Neutrophil (primary cell): ENCODE measurements at regions not wholly inside any gene's neighbourhood (a gene's known extent, or its start where the extent isn't known, plus 50 kb on each side); places are given as distances from the start of the nearest gene placed in this dataset.
"Not testable (repeated sequence)": the region's sequence is repeated elsewhere in the genome, so short reads cannot be mapped to it uniquely, and the experiment has no call there.

Experiments
- H3K27ac ChIP-seq: fragments of 200-600 bp; sonication (generic); 2 replicates; pipeline ENCODE4 v1.5.1; 2016; ENCODE audit warnings: mild to moderate bottlenecking, moderate library complexity
- H3K27me3 ChIP-seq: fragments of 200-600 bp; sonication (generic); 2 replicates; pipeline ENCODE4 v1.6.0; 2016; ENCODE audit warnings: mild to moderate bottlenecking
- H3K36me3 ChIP-seq: fragments of 200-600 bp; sonication (generic); 2 replicates; pipeline ENCODE4 v1.5.1; 2017
- H3K4me1 ChIP-seq, 2 experiments: fragments of 200-600 bp in 1 of 2; sonication (generic) in 1 of 2; 1 replicate in 1 of 2; 2 replicates in 1 of 2; pipeline versions ENCODE4 v1.5.1 to v1.6.1; 2013 to 2016; ENCODE audit warnings: low read depth in 1 of 2, low read length in 1 of 2, mild to moderate bottlenecking in 1 of 2, moderate library complexity in 1 of 2; ENCODE audit not compliant: control insufficient read depth in 1 of 2, insufficient read depth in 1 of 2
- H3K4me3 ChIP-seq, 2 experiments: fragments of 200-600 bp in 1 of 2; sonication (generic) in 1 of 2; 1 replicate in 1 of 2; 2 replicates in 1 of 2; pipeline ENCODE4 v1.5.1; 2013 to 2016; ENCODE audit warnings: low read depth in 1 of 2, low read length in 1 of 2, mild to moderate bottlenecking in 1 of 2, moderate library complexity in 1 of 2
- H3K9me3 ChIP-seq: fragments of 200-600 bp; sonication (generic); 2 replicates; pipeline ENCODE4 v1.5.1; 2016

DNA sequence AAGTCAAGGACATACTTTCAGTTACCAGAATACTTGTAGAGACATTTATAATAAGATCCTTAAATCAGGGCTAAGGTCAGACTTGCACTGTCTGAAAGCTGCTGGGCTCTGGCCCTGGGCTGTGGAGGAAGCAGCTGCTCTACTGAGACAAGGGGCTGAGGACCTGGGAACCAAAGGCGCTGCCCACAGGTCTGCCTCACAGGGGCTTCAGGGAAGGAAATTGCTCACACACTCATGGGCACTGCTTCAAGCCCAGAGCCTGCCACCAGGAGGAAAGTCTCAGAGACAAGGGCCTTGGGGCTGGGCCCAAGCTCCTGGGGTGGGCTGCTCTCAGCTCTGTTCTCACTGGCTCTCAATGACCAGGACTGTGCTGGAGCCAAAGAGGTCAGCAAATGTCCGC is 614.1 kb downstream of the RPIA start:
- H3K4me1 ChIP-seq, H3K4me3 ChIP-seq: not testable (repeated sequence)

DNA sequence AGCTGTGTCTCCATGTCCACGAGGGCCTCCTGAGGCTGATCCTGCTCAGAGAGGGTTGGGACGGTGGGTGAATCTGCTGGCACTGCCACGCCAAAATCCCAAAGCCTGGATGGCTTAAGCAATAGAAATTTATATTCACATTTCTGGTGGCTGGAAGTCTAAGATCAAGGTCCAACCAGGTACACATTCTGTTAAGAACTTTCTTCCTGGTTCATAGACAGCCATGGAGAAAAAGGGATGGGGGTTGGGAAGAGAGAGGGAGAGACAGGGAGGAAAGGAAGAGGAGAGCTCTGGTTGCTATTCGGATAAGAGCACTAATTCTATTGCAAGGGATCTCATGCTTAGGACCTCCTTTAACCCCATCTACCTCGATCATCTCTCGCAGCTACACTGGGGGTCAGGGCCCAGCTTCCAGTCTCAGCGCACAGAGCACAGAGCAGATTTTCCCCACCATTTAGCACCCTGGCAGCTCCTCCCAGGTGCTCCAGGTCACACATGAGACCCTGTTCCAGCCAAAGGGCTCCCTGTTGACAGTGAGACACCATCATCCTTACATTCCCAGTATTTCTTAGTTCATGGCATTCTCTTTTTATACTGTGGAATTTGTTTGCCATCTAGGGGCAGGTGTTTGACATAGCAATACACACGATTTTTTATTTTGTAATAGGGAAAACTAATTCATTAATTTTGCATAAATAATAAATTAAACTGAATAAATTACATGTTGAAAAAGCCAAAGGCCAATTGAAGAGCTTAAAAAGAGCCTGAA is 615.6 kb downstream of the RPIA start:
- not testable (repeated sequence) for H3K4me1 ChIP-seq, H3K27ac ChIP-seq, H3K9me3 ChIP-seq, H3K4me3 ChIP-seq, H3K27me3 ChIP-seq, H3K36me3 ChIP-seq

More for the DNA sequence above, 614.1 kb downstream of the RPIA start:
- not testable (repeated sequence) for H3K27me3 ChIP-seq, H3K9me3 ChIP-seq, H3K36me3 ChIP-seq, H3K27ac ChIP-seq

DNA sequence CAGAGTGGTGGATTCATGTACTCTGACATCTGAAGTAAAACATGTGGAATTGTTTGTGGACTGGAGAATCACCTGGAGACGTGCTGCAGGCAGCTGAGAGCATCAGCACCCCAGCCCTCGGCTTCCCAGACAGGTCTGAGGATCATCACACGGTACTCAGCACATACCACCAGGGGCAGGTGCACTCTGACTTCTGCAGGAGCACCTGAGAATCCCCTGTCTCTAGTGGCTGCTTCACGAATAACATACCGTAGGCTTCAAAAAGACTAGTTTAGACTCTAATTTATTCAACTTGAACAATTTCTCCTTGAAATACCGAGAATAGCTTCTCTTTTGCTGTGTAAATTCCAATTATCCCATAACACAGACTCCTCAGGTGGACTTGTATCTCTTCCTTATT is 627.5 kb downstream of the RPIA start:
- not testable (repeated sequence) for H3K27ac ChIP-seq, H3K4me1 ChIP-seq, H3K36me3 ChIP-seq, H3K4me3 ChIP-seq, H3K27me3 ChIP-seq, H3K9me3 ChIP-seq

DNA sequence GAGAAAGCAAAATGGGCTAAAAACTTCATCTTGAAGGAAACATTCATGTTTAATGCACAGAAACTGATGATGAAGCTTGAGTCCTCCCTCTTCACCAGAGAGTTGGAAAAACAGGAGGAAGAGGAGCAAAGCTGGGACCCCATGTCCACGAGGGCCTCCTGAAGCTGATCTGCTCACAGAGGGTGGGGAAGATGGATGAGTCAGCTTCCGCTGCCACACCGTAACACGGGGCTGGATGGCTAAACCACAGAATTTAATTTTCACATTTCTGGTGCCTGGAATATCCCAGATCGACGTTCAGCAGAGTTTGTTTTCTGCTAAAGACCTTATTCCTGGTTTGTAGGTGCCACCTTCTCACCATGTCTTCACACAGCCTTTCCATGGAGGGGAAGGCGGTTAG is 634.4 kb downstream of the RPIA start:
- H3K27me3 ChIP-seq, H3K27ac ChIP-seq, H3K4me3 ChIP-seq, H3K36me3 ChIP-seq, H3K9me3 ChIP-seq, H3K4me1 ChIP-seq: not testable (repeated sequence)

DNA sequence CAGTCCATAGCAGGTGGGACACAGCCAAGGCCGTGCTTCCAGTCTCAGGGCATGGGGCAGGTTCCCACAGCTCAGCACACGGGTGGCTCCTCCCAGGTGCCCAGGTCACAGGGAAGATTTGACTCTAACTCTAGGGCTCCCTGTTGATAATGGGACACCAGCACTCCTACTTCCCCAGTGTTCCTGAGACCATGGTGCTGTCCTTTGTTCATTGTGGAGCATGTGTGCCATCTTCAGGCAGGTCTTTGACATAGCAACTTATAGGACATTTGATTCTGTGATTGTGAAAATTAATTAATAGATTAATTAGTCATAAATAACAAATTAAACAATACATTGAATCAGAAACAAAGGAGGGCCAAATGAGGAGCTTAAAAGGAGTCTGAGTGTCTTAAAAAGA is 635.0 kb downstream of the RPIA start:
- not testable (repeated sequence) for H3K4me3 ChIP-seq, H3K27ac ChIP-seq, H3K36me3 ChIP-seq, H3K27me3 ChIP-seq, H3K4me1 ChIP-seq, H3K9me3 ChIP-seq

DNA sequence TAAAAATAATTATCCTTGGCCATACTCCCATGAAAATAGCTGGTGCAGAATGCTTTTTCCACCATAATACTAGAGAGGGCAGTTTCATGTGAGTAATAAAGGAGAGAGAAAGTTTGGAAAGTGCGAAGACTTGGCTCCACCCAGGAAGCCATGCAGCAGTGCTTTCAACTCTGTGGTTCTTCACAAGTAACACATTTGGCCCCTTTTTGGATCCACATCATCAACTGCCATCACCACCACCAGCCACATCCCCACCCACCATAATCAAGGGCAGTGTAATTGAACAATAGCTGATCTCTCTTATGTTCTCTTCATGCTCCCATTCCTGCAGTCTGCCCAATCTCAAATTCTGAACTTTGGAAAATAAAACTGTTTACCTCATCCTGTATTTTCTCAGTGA is 637.3 kb downstream of the RPIA start:
- not testable (repeated sequence) for H3K4me1 ChIP-seq, H3K27ac ChIP-seq, H3K27me3 ChIP-seq, H3K36me3 ChIP-seq, H3K4me3 ChIP-seq, H3K9me3 ChIP-seq
